Lung (tissue), 11 donors: ENCODE measurements at regions not wholly inside any gene's neighbourhood (a gene's known extent, or its start where the extent isn't known, plus 50 kb on each side); places are given as distances from the start of the nearest gene placed in this dataset.

Source experiments
- ATAC-seq: fragments of 200-7000 bp; cut with Tn5 transposase; one replicate; pipeline ENCODE4 v1.9.1; 2020; ENCODE audit warnings: moderate number of reproducible peaks; ENCODE audit not compliant: insufficient read depth, low FRiP score
- DNase-seq, 3 donors: peaks; one replicate each; pipeline ENCODE4 v3.0.0-alpha.2; 2013 to 2017
- H3K27ac ChIP-seq, 2 donors: one replicate each; pipeline ENCODE4 v1.5.1; 2013; ENCODE audit warnings: mild to moderate bottlenecking in 2 of 2, moderate library complexity in 2 of 2, control low read depth in 1 of 2, inconsistent platforms in 1 of 2, low read depth in 1 of 2, low read length in 1 of 2
- H3K27me3 ChIP-seq, 3 donors: one replicate each; pipeline ENCODE4 v1.5.1; 2013; ENCODE audit warnings: low read length in 2 of 3; ENCODE audit not compliant: control insufficient read depth in 3 of 3, insufficient read depth in 3 of 3
- H3K36me3 ChIP-seq, 4 donors: one replicate each; pipeline ENCODE4 v1.5.1; 2013; ENCODE audit warnings: low read length in 4 of 4, mild to moderate bottlenecking in 1 of 4, moderate library complexity in 1 of 4; ENCODE audit not compliant: control insufficient read depth in 4 of 4, insufficient read depth in 4 of 4
- H3K4me1 ChIP-seq, 5 donors: one replicate each; pipeline ENCODE4 v1.5.1; 2013; ENCODE audit warnings: low read length in 5 of 5, mild to moderate bottlenecking in 2 of 5, moderate library complexity in 1 of 5; ENCODE audit not compliant: control insufficient read depth in 5 of 5, insufficient read depth in 5 of 5
- H3K4me3 ChIP-seq: one replicate; pipeline ENCODE4 v1.5.1; 2013; ENCODE audit warnings: mild to moderate bottlenecking, control low read depth, moderate library complexity
- H3K9ac ChIP-seq, 2 donors: one replicate each; pipeline ENCODE4 v1.5.1; 2013; ENCODE audit warnings: low read length in 2 of 2, control low read depth in 1 of 2; ENCODE audit not compliant: insufficient read depth in 1 of 2
- H3K9me3 ChIP-seq, 4 donors: one replicate each; pipeline ENCODE4 v1.5.1; 2013; ENCODE audit warnings: low read length in 3 of 4, mild to moderate bottlenecking in 1 of 4, moderate library complexity in 1 of 4; ENCODE audit not compliant: control insufficient read depth in 4 of 4, insufficient read depth in 3 of 4
- WGBS, 2 donors: extraction: QIAGEN DNeasy Blood & Tissue Kit; methylation state at CpG; one replicate each; pipeline ENCODE4 v1.1.7; 2013; 5-methylcytosine and 5-hydroxymethylcytosine counted together
- TF ChIP-seq, protein P1 (sequence below): IDR thresholded peaks from 2 replicates; pipeline ENCODE4 v1.5.1; 2012; ENCODE audit warnings: mild to moderate bottlenecking; ENCODE audit errors: control extremely low read depth, extremely low read depth
- donor health status: control.
- donor health status: control.
- donor health status: Bipolar disorder and iron deficiency.
- donor health status: healthy.
- donor health status: DM: yes; HTN: yes; CAD: no.

DNA sequence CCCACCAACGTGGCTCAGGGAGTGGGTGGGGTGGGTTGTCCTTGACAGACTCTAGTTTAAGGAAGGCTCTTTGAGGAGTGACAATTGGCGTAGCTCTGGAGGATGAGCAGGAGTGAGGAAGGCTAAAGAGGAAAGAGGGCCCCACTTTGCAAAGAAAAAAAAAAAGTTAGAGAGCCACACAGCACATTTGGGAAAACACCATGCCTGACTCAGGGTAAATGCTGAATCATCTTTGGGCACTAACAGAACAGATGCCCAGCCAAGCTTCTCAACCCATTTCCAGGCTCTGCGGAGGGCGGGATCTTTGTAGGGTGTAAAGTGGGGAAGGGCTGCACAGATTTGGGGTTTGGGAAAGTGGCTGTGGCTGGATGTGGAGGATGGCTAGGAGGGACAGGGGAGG is 179.1 kb upstream of the RGMA start:
- Histone ChIP-seq H3K9ac (no peak overlapping the region), H3K4me3 (no peak overlapping the region), H3K27me3 (no peaks in the 10 kb centered on the region), H3K27ac (no peak overlapping the region), H3K4me1 (no peaks in the 10 kb centered on the region), H3K36me3 (no peaks in the 10 kb centered on the region), H3K9me3 (peaks cover 0 to 22% (median 3%) of the 10 kb centered on the region in 4 donors)
- TF ChIP-seq, protein P1, sequence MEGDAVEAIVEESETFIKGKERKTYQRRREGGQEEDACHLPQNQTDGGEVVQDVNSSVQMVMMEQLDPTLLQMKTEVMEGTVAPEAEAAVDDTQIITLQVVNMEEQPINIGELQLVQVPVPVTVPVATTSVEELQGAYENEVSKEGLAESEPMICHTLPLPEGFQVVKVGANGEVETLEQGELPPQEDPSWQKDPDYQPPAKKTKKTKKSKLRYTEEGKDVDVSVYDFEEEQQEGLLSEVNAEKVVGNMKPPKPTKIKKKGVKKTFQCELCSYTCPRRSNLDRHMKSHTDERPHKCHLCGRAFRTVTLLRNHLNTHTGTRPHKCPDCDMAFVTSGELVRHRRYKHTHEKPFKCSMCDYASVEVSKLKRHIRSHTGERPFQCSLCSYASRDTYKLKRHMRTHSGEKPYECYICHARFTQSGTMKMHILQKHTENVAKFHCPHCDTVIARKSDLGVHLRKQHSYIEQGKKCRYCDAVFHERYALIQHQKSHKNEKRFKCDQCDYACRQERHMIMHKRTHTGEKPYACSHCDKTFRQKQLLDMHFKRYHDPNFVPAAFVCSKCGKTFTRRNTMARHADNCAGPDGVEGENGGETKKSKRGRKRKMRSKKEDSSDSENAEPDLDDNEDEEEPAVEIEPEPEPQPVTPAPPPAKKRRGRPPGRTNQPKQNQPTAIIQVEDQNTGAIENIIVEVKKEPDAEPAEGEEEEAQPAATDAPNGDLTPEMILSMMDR: no peak
- DNase-seq (no peak), ATAC-seq (no peak)
- 91 to 92% methylated on average over 4 of the region's 4 CpGs for WGBS, 2 donors

DNA sequence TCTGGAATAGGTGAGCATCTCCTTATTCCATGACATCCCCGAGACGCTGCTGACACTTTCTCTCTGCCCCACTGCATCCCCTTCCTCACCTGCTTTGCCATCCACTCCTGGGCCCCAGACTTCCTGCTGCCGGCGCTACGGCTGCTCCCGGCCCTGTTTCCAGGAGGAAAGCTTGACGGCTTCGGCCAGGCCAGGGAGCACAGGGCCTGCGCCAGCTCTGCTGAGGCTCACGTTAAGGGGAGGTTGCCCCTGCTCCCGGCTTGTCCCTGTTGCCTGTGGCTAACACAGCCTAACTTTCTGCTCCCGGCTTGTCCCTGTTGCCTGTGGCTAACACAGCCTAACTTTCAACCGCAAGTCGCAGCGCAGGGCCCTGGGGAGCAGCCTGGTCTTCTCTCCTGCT is 177.3 kb upstream of the RGMA start:
- Histone ChIP-seq H3K4me1 (no peaks in the 10 kb centered on the region), H3K36me3 (no peaks in the 10 kb centered on the region), H3K4me3 (no peak overlapping the region), H3K9me3 (peaks cover 0 to 16% (median 0%) of the 10 kb centered on the region in 4 donors), H3K27ac (no peak overlapping the region), H3K27me3 (no peaks in the 10 kb centered on the region), H3K9ac (no peak overlapping the region)
- TF ChIP-seq, protein P1: no peak
- ATAC-seq (no peak), DNase-seq (no peak)
- 80 to 83% methylated on average over 15 of the region's 15 CpGs for WGBS, 2 donors

DNA sequence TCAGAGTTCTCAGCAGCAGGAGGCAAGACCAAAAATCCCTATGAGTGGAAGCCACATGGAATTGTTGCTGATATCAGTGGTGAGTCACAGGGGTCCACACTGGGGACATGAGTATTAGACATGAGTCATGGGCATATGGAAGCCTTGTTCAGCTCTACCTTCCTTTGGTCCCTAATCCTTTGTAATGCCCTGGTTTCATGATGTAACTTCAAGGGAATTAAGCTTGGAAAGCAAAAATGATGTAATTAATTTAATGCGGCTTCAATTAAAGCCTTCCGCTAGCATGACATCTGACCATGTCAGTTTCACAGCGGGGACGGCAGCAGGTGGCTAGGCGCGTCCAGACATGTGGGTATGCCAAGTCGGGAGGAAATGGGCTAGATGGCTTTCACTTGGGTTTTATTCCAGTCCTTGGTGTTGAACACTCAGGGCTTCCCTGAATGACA is 176.1 kb upstream of the RGMA start:
- WGBS, 2 donors: 79 to 89% methylated on average over 7 of the region's 7 CpGs
- Histone ChIP-seq H3K9ac (no peak overlapping the region), H3K4me3 (no peak overlapping the region), H3K27me3 (no peaks in the 10 kb centered on the region), H3K36me3 (no peaks in the 10 kb centered on the region), H3K4me1 (no peaks in the 10 kb centered on the region), H3K27ac (no peak overlapping the region), H3K9me3 (peaks cover 0 to 7% (median 0%) of the 10 kb centered on the region in 4 donors)
- no peak for DNase-seq
- ATAC-seq: no peak
- TF ChIP-seq, protein P1: no peak

DNA sequence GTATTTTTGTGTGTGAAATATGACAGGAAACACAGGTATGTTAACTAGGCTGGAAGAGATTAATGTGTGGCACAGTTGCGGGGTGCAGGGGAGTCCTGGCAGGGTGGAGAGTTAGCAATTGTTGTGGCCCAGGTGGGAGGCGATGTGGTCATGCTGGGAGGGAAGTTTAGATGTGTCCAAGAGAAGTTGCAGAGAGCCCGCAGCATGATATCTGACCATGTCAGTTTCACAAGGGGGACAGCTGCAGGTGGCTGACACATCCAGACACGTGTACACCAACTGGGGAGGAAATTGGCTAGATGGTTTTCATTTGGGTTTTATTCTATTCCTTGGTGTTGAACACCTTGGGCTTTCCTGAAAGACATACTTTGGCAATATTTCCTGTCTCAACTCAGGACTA is 172.8 kb upstream of the RGMA start:
- Histone ChIP-seq H3K36me3 (no peaks in the 10 kb centered on the region), H3K4me3 (no peak overlapping the region), H3K27me3 (no peaks in the 10 kb centered on the region), H3K9me3 (peaks cover 0 to 2% (median 0%) of the 10 kb centered on the region in 4 donors), H3K4me1 (no peaks in the 10 kb centered on the region), H3K27ac (no peak overlapping the region), H3K9ac (no peak overlapping the region)
- ATAC-seq (no peak), DNase-seq (no peak)
- TF ChIP-seq, protein P1: no peak
- WGBS, 2 donors: 77 to 83% methylated on average over 4 of the region's 4 CpGs
